GM18519 (cell line): ENCODE measurements at regions not wholly inside any gene's neighbourhood (a gene's known extent, or its start where the extent isn't known, plus 50 kb on each side); places are given as distances from the start of the nearest gene placed in this dataset.
"Not testable (repeated sequence)": the region's sequence is repeated elsewhere in the genome, so short reads cannot be mapped to it uniquely, and the experiment has no call there.

Source experiments
- ATAC-seq: cut with Tn5 transposase; IDR thresholded peaks from one replicate; pipeline ENCODE4 v1.9.1; 2021; ENCODE audit warnings: mild to moderate bottlenecking, moderate library complexity; ENCODE audit not compliant: unreplicated experiment, low FRiP score

- ATAC-seq: no peak
Measured at GRCh38 chr1:147071142-147071541, 101.1 kb downstream of the PRKAB2 start.

DNA sequence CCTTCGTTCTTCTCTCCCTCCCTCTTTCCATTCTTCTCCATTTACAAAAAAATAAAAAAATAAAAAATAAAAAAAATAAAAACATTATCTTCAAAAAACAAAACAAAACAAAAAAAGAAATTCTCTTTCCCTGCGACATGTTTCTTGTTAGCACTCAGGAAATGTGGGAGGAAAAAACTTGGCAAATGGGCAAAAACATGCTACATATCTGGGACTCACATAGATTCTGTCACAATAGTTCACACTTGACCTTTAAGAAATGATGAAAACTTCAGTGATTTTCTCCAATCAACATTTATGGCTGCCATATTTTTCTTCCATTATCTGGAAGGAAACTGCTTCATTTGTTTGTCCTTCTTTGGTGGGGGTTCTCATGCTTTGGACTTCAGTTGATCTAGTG is 109.3 kb downstream of the PRKAB2 start:
- ATAC-seq: no peak

- ATAC-seq: not testable (repeated sequence)
Measured at GRCh38 chr1:147061880-147062279, 110.4 kb downstream of the PRKAB2 start.

GRCh38 chr1:147053269-147053668 is 115.1 kb downstream of the NBPF12 start:
- ATAC-seq: no peak

DNA sequence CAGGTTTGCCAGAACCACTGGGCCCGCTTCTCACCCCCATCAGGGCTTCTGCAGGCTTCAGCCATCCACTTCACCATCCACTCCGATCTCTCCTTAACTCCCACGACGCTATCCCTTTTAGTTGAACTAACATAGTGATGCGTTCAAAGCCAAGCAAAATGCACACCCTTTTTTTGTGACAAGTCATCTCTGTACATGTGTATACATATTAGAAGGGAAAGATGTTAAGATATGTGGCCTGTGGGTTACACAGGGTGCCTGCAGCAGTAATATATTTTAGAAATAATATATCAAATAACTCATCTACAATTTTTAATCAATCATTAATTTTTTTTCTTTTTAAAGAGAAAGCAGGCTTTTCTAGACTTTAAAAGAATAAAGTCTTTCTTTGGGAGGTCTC is 114.6 kb downstream of the NBPF12 start:
- ATAC-seq: no peak

DNA sequence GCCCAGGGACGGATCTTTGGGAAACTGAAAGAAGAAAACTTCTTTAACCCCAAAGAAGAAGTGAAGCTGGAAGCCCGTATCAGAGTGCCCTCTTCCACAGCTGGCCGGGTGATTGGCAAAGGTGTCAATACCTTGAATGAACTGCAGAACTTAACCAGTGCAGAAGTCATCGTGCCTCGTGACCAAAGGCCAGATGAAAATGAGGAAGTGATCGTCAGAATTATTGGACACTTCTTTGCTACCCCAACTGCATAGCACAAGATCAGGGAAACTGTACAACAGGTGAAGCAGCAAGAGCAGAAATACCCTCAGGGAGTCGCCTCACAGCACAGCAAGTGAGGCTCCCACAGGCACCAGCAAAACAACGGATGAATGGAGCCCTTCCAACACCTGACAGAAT is 114.0 kb downstream of the NBPF12 start:
- ATAC-seq: no peak

DNA sequence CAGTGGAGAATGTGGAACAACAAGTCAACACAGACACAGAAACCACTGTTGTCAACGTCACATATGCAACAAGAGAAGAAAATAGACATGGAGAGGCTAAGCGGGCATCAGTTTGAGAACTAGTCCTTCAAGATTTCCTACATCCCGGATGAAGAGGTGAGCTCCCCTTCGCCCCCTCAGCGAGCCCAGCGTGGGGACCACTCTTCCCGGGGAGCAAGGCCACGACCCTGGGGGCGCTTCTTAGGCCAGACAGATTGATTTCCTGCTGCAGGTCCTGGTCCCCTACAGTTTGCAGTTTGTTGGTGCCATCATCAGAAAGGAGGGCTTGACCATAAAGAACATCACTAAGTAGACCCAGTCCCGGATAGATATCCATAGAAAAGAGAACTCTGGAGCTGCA is 113.0 kb downstream of the NBPF12 start:
- ATAC-seq: no peak

DNA sequence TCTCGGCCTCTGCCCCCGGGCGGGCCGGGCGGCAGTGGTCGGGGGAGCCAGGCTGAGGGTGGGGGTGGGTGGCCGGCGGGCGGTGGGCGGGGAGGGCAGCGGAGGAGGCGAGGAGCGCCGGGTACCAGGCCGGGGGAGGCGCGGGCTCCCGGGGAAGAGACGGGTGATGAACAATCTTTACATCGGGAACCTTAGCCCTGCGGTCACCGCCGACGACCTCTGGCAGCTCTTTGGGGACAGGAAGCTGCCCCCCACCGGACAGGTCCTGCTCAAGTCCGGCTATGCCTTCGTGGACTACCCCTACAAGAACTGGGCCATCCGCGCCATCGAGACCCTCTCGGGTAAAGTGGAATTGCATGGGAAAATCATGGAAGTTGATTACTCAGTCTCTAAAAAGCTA is 112.5 kb downstream of the NBPF12 start:
- ATAC-seq: no peak

GRCh38 chr1:147046863-147047394 is 108.8 kb downstream of the NBPF12 start:
- ATAC-seq: peak; percentile 42

GRCh38 chr1:147046189-147046862 is 108.2 kb downstream of the NBPF12 start:
- ATAC-seq: peak; percentile 33
